ENCODE measurements at regions not wholly inside any gene's neighbourhood (a gene's known extent, or its start where the extent isn't known, plus 50 kb on each side); places are given as distances from the start of the nearest gene placed in this dataset.

DNA sequence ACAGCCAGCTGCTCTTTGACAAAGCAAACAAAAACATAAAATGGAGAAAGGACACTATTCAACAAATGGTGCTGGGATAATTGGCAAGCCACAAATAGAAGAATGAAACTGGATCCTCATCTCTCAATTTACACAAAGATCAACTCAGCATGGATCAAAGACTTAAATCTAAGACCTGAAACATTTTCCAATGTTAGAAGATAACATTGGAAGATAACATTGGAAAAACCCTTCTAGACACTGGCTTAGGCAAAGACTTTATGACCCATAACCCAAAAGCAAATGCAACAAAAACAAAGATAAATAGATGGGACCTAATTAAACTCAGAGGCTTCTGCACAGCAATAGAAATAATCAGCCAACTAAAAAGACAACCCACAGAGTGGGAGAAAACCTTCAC lies 425.7 kb upstream of the SEMA3D start:
- no peaks in the 10 kb centered on the region for H3K36me3 ChIP-seq (ENCODE audit: control insufficient read depth, low read length)
- H3K4me3 ChIP-seq (ENCODE audit: low read length): no peak overlapping the region

DNA sequence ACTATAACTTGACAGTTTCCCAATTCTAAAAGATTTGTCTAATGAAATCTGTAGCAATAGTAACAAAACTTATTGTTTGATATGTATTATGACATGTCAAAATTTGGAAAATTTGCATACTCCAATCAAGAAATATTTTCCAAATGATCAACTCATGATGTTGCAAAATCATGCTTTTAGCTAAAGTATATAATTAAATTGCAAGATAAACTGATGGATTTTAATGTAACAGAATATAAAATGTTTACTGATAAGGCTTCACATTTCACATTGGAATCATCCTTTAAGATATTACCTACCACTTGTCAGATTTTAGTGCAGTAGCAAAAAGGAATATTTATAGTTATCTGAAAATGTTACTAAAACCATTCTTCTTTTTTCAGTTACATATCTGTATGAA lies 421.9 kb upstream of the SEMA3D start:
- TF ChIP-seq EZH2phosphoT487 (IDR thresholded peaks at IDR 0.05; ENCODE audit: borderline replicate concordance, low read length): no peak
- TF ChIP-seq, protein P1, sequence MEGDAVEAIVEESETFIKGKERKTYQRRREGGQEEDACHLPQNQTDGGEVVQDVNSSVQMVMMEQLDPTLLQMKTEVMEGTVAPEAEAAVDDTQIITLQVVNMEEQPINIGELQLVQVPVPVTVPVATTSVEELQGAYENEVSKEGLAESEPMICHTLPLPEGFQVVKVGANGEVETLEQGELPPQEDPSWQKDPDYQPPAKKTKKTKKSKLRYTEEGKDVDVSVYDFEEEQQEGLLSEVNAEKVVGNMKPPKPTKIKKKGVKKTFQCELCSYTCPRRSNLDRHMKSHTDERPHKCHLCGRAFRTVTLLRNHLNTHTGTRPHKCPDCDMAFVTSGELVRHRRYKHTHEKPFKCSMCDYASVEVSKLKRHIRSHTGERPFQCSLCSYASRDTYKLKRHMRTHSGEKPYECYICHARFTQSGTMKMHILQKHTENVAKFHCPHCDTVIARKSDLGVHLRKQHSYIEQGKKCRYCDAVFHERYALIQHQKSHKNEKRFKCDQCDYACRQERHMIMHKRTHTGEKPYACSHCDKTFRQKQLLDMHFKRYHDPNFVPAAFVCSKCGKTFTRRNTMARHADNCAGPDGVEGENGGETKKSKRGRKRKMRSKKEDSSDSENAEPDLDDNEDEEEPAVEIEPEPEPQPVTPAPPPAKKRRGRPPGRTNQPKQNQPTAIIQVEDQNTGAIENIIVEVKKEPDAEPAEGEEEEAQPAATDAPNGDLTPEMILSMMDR (IDR thresholded peaks at IDR 0.05; ENCODE audit: low read depth, low read length, poor library complexity, severe bottlenecking): no peak

More for the DNA sequence above, 425.7 kb upstream of the SEMA3D start:
- H3K4me1 ChIP-seq (ENCODE audit: control insufficient read depth, low read length): no peaks in the 10 kb centered on the region
- no peak for TF ChIP-seq EZH2phosphoT487 (IDR thresholded peaks at IDR 0.05; ENCODE audit: borderline replicate concordance, low read length)
- TF ChIP-seq, protein P1 (IDR thresholded peaks at IDR 0.05; ENCODE audit: low read depth, low read length, poor library complexity, severe bottlenecking): no peak
- H3F3A ChIP-seq (ENCODE audit: control insufficient read depth, insufficient read depth): no peaks in the 10 kb centered on the region
- no peaks in the 10 kb centered on the region for H3K27me3 ChIP-seq (ENCODE audit: control insufficient read depth, low read length)
- H3K27ac ChIP-seq (ENCODE audit: low read depth, low read length): no peak overlapping the region
- H3K4me2 ChIP-seq (ENCODE audit: low read length): no peak overlapping the region
- H3K9me3 ChIP-seq (ENCODE audit: control insufficient read depth, insufficient read depth, low read length): no peaks in the 10 kb centered on the region
- H4K20me1 ChIP-seq (ENCODE audit: control insufficient read depth, insufficient read depth, low read depth, low read length): no peaks in the 10 kb centered on the region
- H3K9me2 ChIP-seq (replicated peaks; ENCODE audit: control insufficient read depth, low read length): no peaks in the 10 kb centered on the region
- H3K79me2 ChIP-seq (ENCODE audit: control insufficient read depth, low read length): no peaks in the 10 kb centered on the region

DNA sequence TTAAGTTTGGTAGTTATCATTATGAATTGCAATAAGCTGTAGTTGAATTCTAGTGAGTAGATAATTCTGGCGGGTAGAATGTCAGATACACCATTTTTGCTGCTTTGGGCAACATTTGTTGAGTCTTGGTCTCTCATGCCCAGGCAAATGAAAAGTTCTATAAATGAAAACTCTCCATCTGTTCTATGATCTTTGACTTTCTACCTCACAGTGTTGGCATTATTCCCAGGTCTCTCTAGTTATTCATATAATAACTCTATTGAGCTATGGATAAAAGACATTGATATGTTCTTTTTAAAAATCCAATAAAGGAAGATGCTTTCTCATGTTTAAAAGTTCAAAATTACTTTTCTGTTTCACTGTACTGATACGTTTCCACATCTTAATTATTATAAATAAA lies 415.3 kb upstream of the SEMA3D start:
- H4K20me1 ChIP-seq (ENCODE audit: control insufficient read depth, insufficient read depth, low read depth, low read length): no peaks in the 10 kb centered on the region
- 0 out of 2 replicates have a peak, but pooled peaks cover 2% of the 10 kb centered on the region for H3K9me2 ChIP-seq (replicated peaks; ENCODE audit: control insufficient read depth, low read length)
- H3K4me3 ChIP-seq (ENCODE audit: low read length): no peak overlapping the region
- no peaks in the 10 kb centered on the region for H3K9me3 ChIP-seq (ENCODE audit: control insufficient read depth, insufficient read depth, low read length)
- no peaks in the 10 kb centered on the region for H3K36me3 ChIP-seq (ENCODE audit: control insufficient read depth, low read length)
- H3K27ac ChIP-seq (ENCODE audit: low read depth, low read length): no peak overlapping the region
- no peak overlapping the region for H3K4me2 ChIP-seq (ENCODE audit: low read length)
- H3F3A ChIP-seq (ENCODE audit: control insufficient read depth, insufficient read depth): no peaks in the 10 kb centered on the region
- H3K27me3 ChIP-seq (ENCODE audit: control insufficient read depth, low read length): no peaks in the 10 kb centered on the region
- H3K4me1 ChIP-seq (ENCODE audit: control insufficient read depth, low read length): no peaks in the 10 kb centered on the region
- TF ChIP-seq, protein P1 (IDR thresholded peaks at IDR 0.05; ENCODE audit: low read depth, low read length, poor library complexity, severe bottlenecking): no peak
- TF ChIP-seq EZH2phosphoT487 (IDR thresholded peaks at IDR 0.05; ENCODE audit: borderline replicate concordance, low read length): no peak
- H3K79me2 ChIP-seq (ENCODE audit: control insufficient read depth, low read length): no peaks in the 10 kb centered on the region

More for the DNA sequence above, 421.9 kb upstream of the SEMA3D start:
- H3K4me3 ChIP-seq (ENCODE audit: low read length): no peak overlapping the region
- H3K4me2 ChIP-seq (ENCODE audit: low read length): no peak overlapping the region
- no peaks in the 10 kb centered on the region for H3F3A ChIP-seq (ENCODE audit: control insufficient read depth, insufficient read depth)
- H3K9me2 ChIP-seq (replicated peaks; ENCODE audit: control insufficient read depth, low read length): 0 out of 2 replicates have a peak, but pooled peaks cover 2% of the 10 kb centered on the region
- H3K79me2 ChIP-seq (ENCODE audit: control insufficient read depth, low read length): no peaks in the 10 kb centered on the region
- no peaks in the 10 kb centered on the region for H3K9me3 ChIP-seq (ENCODE audit: control insufficient read depth, insufficient read depth, low read length)
- H3K27me3 ChIP-seq (ENCODE audit: control insufficient read depth, low read length): no peaks in the 10 kb centered on the region
- H3K27ac ChIP-seq (ENCODE audit: low read depth, low read length): no peak overlapping the region
- H4K20me1 ChIP-seq (ENCODE audit: control insufficient read depth, insufficient read depth, low read depth, low read length): no peaks in the 10 kb centered on the region
- no peaks in the 10 kb centered on the region for H3K36me3 ChIP-seq (ENCODE audit: control insufficient read depth, low read length)
- H3K4me1 ChIP-seq (ENCODE audit: control insufficient read depth, low read length): no peaks in the 10 kb centered on the region
